ENCODE measurements at regions not wholly inside any gene's neighbourhood (a gene's known extent, or its start where the extent isn't known, plus 50 kb on each side); places are given as distances from the start of the nearest gene placed in this dataset.

GRCh38 chr4:19429684-19430083 lies 822.0 kb upstream of the SLIT2 start:
- TF ChIP-seq CTCF (IDR thresholded peaks at IDR 0.05): no peak
- TF ChIP-seq POLR2A (IDR thresholded peaks at IDR 0.05): no peak
- TF ChIP-seq POLR2AphosphoS5 (IDR thresholded peaks at IDR 0.05): no peak
